RWPE2 (cell line): ENCODE measurements at regions not wholly inside any gene's neighbourhood (a gene's known extent, or its start where the extent isn't known, plus 50 kb on each side); places are given as distances from the start of the nearest gene placed in this dataset.

Source experiments
- ATAC-seq: fragments of 200-7000 bp; cut with Tn5 transposase; 3 replicates; pipeline ENCODE4 v1.9.1; 2021; ENCODE audit warnings: low read depth
- DNase-seq: peaks from one replicate; pipeline ENCODE4 v3.0.0-alpha.2; 2020; ENCODE audit warnings: low spot score
- H3K27ac ChIP-seq: fragments of 450-650 bp; 2 replicates; pipeline ENCODE4 v1.5.1; 2017; ENCODE audit warnings: mild to moderate bottlenecking; ENCODE audit not compliant: poor library complexity, severe bottlenecking
- H3K27me3 ChIP-seq: fragments of 250-450 bp; sonication (Bioruptor Pico); 2 replicates; pipeline ENCODE4 v1.5.1; 2021; ENCODE audit warnings: mild to moderate bottlenecking, moderate library complexity; ENCODE audit not compliant: insufficient read depth, poor library complexity, severe bottlenecking
- H3K36me3 ChIP-seq: fragments of 250-450 bp; sonication (Bioruptor Pico); 2 replicates; pipeline ENCODE4 v1.5.1; 2020; ENCODE audit warnings: low read depth, mild to moderate bottlenecking, moderate library complexity
- H3K4me1 ChIP-seq: fragments of 250-450 bp; sonication (Bioruptor Pico); 2 replicates; pipeline ENCODE4 v1.5.1; 2021; ENCODE audit warnings: mild to moderate bottlenecking, moderate library complexity; ENCODE audit not compliant: insufficient read depth, poor library complexity, severe bottlenecking
- H3K4me3 ChIP-seq: fragments of 250-450 bp; sonication (Bioruptor Pico); 2 replicates; pipeline ENCODE4 v1.5.1; 2021; ENCODE audit warnings: mild to moderate bottlenecking, moderate library complexity; ENCODE audit not compliant: severe bottlenecking
- H3K9me3 ChIP-seq: fragments of 250-450 bp; sonication (Bioruptor Pico); 2 replicates; pipeline ENCODE4 v1.5.1; 2021; ENCODE audit warnings: mild to moderate bottlenecking, moderate library complexity; ENCODE audit not compliant: severe bottlenecking
- TF ChIP-seq, protein P1 (sequence below): fragments of 450-650 bp; IDR thresholded peaks from one replicate; pipeline ENCODE4 v1.5.1; 2017; ENCODE audit warnings: mild to moderate bottlenecking, moderate library complexity; ENCODE audit not compliant: poor library complexity, severe bottlenecking

DNA sequence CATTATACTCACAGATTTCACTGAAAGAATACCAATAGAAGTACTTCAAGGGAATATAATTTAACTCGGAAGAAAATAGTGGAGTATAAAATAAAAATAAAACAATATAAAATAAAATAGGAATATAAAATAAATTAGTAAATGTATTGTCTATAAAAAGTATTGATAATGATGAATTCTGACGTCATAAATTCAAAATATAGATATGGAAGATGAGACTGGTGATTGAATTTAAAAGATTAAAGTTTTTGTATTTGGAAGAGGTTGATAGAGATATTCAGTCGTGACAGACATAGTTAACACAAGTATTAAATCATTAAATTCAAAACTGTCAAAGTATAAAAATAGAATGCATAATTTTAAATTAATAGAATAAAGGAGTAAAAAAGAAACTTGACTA lies 964.9 kb upstream of the C9orf72 start:
- Histone ChIP-seq H3K4me3 (no peak overlapping the region), H3K27me3 (no peaks in the 10 kb centered on the region), H3K9me3 (no peaks in the 10 kb centered on the region), H3K27ac (no peak overlapping the region), H3K36me3 (no peaks in the 10 kb centered on the region), H3K4me1 (peaks cover 4% of the 10 kb centered on the region)
- TF ChIP-seq, protein P1, sequence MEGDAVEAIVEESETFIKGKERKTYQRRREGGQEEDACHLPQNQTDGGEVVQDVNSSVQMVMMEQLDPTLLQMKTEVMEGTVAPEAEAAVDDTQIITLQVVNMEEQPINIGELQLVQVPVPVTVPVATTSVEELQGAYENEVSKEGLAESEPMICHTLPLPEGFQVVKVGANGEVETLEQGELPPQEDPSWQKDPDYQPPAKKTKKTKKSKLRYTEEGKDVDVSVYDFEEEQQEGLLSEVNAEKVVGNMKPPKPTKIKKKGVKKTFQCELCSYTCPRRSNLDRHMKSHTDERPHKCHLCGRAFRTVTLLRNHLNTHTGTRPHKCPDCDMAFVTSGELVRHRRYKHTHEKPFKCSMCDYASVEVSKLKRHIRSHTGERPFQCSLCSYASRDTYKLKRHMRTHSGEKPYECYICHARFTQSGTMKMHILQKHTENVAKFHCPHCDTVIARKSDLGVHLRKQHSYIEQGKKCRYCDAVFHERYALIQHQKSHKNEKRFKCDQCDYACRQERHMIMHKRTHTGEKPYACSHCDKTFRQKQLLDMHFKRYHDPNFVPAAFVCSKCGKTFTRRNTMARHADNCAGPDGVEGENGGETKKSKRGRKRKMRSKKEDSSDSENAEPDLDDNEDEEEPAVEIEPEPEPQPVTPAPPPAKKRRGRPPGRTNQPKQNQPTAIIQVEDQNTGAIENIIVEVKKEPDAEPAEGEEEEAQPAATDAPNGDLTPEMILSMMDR, result no peak
- DNase-seq (no peak), ATAC-seq (no peak)

DNA sequence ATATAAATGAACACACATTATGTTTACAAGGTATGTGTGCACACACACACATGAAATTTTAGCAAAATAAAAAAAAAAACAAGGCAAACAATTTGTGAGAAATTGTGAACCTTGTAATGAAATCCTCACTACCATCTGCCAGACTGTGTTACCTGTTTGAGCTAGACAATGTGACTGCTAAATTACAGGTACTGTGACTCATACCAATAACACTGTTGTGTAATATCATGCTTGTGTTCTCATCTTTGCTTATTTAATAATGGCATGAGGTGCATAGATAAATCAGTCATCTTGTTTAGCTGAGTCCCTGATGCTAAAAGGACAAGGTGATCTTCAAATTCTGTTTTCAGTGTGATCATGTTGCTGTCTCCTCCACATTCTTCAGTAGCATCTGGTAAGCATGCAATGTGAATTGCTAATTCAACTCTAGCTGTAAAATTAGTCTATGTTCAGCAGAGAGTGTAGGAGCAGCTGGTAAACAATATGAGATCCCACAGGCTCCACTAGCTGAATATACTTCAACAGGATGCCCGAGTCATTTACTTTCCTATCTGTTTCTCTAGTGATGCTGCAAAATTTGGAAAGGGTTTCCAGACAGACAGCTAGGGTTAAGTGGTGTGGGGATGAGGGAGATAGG lies 966.3 kb upstream of the C9orf72 start:
- H3K9me3 ChIP-seq, result no peaks in the 10 kb centered on the region
- peaks cover 4% of the 10 kb centered on the region for H3K4me1 ChIP-seq
- H3K36me3 ChIP-seq, result no peaks in the 10 kb centered on the region
- ATAC-seq (peak; percentile 85), DNase-seq (no peak)
- TF ChIP-seq, protein P1, result no peak
- no peaks in the 10 kb centered on the region for H3K27me3 ChIP-seq
- H3K4me3 ChIP-seq, result no peak overlapping the region
- no peak overlapping the region for H3K27ac ChIP-seq

DNA sequence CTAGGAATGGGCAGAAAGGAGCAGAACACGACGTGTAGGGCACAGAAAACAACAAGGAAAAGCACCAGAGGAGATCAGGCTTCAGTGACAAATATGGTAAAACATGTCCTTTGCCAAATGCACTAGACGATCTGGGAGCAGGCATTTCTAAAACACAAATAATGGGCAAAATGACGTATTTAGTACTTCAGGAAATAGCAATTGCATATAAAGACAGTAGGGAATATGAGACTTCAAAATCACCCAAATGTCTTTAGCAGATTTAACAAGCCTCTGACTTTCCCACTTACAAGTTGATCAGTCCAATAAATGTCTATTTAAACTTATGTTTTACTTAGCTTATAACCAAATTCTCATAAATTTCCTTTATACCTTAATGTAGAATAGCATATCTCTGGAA lies 969.6 kb upstream of the C9orf72 start:
- no peaks in the 10 kb centered on the region for H3K36me3 ChIP-seq
- no peak for DNase-seq
- no peaks in the 10 kb centered on the region for H3K9me3 ChIP-seq
- H3K4me3 ChIP-seq, result no peak overlapping the region
- no peak for ATAC-seq
- TF ChIP-seq, protein P1, result no peak
- peaks cover 4% of the 10 kb centered on the region for H3K4me1 ChIP-seq
- no peaks in the 10 kb centered on the region for H3K27me3 ChIP-seq
- no peak overlapping the region for H3K27ac ChIP-seq

DNA sequence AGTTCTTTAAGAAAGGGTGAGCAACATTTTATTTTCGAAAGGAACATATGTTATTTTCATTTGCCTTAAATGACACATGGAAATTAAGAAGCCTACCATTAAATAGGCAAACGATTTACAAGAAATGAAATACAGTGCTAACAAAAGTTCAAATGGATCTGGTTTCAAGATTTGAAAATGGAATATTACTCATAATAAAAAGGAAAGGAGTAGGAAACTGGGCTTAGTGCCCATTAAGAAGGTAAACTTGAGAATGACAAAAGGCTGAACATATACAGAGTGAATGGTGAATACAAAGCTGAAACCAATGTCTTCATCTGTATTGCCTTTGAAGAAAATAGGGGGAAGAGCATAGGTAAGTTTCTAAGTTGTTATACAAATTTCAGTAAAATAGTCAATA lies 974.2 kb upstream of the C9orf72 start:
- Histone ChIP-seq H3K9me3 (no peaks in the 10 kb centered on the region), H3K27ac (no peak overlapping the region), H3K27me3 (no peaks in the 10 kb centered on the region), H3K4me3 (no peak overlapping the region), H3K4me1 (no peaks in the 10 kb centered on the region), H3K36me3 (no peaks in the 10 kb centered on the region)
- TF ChIP-seq, protein P1, result no peak
- ATAC-seq (no peak), DNase-seq (no peak)

DNA sequence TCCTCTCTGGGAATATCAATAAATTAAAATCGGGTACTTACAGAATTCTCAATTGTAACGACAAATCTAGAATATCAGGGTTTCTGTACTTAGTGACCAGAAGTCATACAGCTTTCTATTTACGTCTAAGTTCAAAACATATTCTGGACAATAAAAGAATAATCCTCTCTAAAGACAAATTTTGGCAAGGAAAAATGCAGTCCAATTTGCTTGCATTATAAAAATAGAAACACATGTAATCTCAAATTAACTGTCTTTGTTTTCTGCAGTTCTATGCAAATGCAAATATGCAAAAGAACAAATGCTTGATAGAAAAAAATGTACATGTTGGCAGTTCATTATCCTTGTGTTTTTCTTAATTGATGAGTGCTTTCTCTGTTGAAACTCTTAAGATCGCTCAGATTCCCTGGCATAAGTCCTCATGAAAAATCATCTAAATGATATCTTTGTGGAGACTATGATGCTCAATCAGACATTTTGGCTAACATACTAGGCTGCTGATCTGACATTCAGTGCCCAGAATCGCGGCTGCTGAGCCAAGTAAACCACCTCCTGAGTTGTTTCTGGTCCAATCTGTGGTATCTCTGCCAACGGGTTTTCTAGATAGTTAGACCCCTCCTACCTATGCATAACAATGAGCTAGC lies 990.1 kb upstream of the C9orf72 start:
- no peak for ATAC-seq
- DNase-seq, result no peak
- TF ChIP-seq, protein P1, result no peak

More for the DNA sequence above, 990.1 kb upstream of the C9orf72 start:
- no peaks in the 10 kb centered on the region for H3K27me3 ChIP-seq
- no peak overlapping the region for H3K27ac ChIP-seq
- no peaks in the 10 kb centered on the region for H3K9me3 ChIP-seq
- no peak overlapping the region for H3K4me3 ChIP-seq
- H3K36me3 ChIP-seq, result no peaks in the 10 kb centered on the region
- H3K4me1 ChIP-seq, result no peaks in the 10 kb centered on the region
